GM19025 (cell line): ENCODE measurements at regions not wholly inside any gene's neighbourhood (a gene's known extent, or its start where the extent isn't known, plus 50 kb on each side); places are given as distances from the start of the nearest gene placed in this dataset.
"Not testable (repeated sequence)": the region's sequence is repeated elsewhere in the genome, so short reads cannot be mapped to it uniquely, and the experiment has no call there.

Experiments used
- ATAC-seq: cut with Tn5 transposase; IDR thresholded peaks from one replicate; pipeline ENCODE4 v1.9.1; 2021; ENCODE audit warnings: mild to moderate bottlenecking, low read depth, moderate library complexity; ENCODE audit not compliant: unreplicated experiment

- ATAC-seq, result no peak
Measured at GRCh38 chr6:22113026-22113766, 183.6 kb downstream of the PRL start.

- no peak for ATAC-seq
Measured at GRCh38 chr6:22115559-22115958, 181.3 kb downstream of the PRL start.

GRCh38 chr6:22117631-22118030 is 179.2 kb downstream of the PRL start:
- no peak for ATAC-seq

- no peak for ATAC-seq
Measured at GRCh38 chr6:22119500-22119899, 177.3 kb downstream of the PRL start.

- ATAC-seq, result no peak
Measured at GRCh38 chr6:22124756-22125155, 172.1 kb downstream of the PRL start.

- ATAC-seq, result no peak
Measured at GRCh38 chr6:22126910-22127309, 169.9 kb downstream of the PRL start.

- no peak for ATAC-seq
Measured at GRCh38 chr6:22129751-22130150, 167.1 kb downstream of the PRL start.

- no peak for ATAC-seq
Measured at GRCh38 chr6:22132656-22133055, 164.2 kb downstream of the PRL start.

- ATAC-seq, result no peak
Measured at GRCh38 chr6:22133357-22133756, 163.5 kb downstream of the PRL start.

GRCh38 chr6:22134308-22134707 is 162.5 kb downstream of the PRL start:
- no peak for ATAC-seq

GRCh38 chr6:22135395-22135794 is 161.4 kb downstream of the PRL start:
- ATAC-seq, result no peak

- not testable (repeated sequence) for ATAC-seq
Measured at GRCh38 chr6:22140736-22141135, 156.1 kb downstream of the PRL start.

GRCh38 chr6:22141241-22141745 is 155.5 kb downstream of the PRL start:
- ATAC-seq, result no peak

- no peak for ATAC-seq
Measured at GRCh38 chr6:22142856-22143255, 154.0 kb downstream of the PRL start.

GRCh38 chr6:22145376-22145775 is 151.5 kb downstream of the PRL start:
- ATAC-seq, result no peak

GRCh38 chr6:22145823-22146677 is 150.8 kb downstream of the PRL start:
- no peak for ATAC-seq

- no peak for ATAC-seq
Measured at GRCh38 chr6:22146678-22146930, 150.2 kb downstream of the PRL start.

- ATAC-seq, result no peak
Measured at GRCh38 chr6:22146931-22147701, 149.7 kb downstream of the PRL start.

GRCh38 chr6:22147921-22148776 is 148.7 kb downstream of the PRL start:
- no peak for ATAC-seq

- no peak for ATAC-seq
Measured at GRCh38 chr6:22149096-22149495, 147.7 kb downstream of the PRL start.
